Activated T-cell treated with anti-CD3 and anti-CD28 coated beads, Interleukin-2, amount 50 U/mL, for 24 hours (primary cell): ENCODE measurements at regions not wholly inside any gene's neighbourhood (a gene's known extent, or its start where the extent isn't known, plus 50 kb on each side); places are given as distances from the start of the nearest gene placed in this dataset.

ENCODE experiments used
- DNase-seq: peaks from one replicate; pipeline ENCODE4 v3.0.0-alpha.2; 2020
- H3K27ac Mint-ChIP-seq: 2 replicates; pipeline ENCODE4 v1.8.0; 2020; ENCODE audit warnings: mild to moderate bottlenecking, mixed read lengths
- H3K27me3 Mint-ChIP-seq: 2 replicates; pipeline ENCODE4 v1.8.0; 2020; ENCODE audit warnings: mixed read lengths
- H3K36me3 Mint-ChIP-seq: 2 replicates; pipeline ENCODE4 v1.8.0; 2020; ENCODE audit warnings: low read depth, mixed read lengths
- H3K4me1 Mint-ChIP-seq: 2 replicates; pipeline ENCODE4 v1.8.0; 2020; ENCODE audit warnings: low read depth, mixed read lengths
- H3K4me3 Mint-ChIP-seq: 2 replicates; pipeline ENCODE4 v1.8.0; 2020; ENCODE audit warnings: mild to moderate bottlenecking, moderate library complexity, mixed read lengths
- H3K9me3 Mint-ChIP-seq: 2 replicates; pipeline ENCODE4 v1.8.0; 2020; ENCODE audit warnings: mixed read lengths

GRCh38 chr16:79355600-79356358 lies 244.8 kb downstream of the MAF start:
- Mint-ChIP-seq H3K4me3 (no peak overlapping the region), H3K36me3 (no peaks in the 10 kb centered on the region), H3K4me1 (peaks cover 3% of the 10 kb centered on the region), H3K27ac (no peak overlapping the region), H3K27me3 (peaks cover 3% of the 10 kb centered on the region), H3K9me3 (no peaks in the 10 kb centered on the region)
- no peak for DNase-seq

- Mint-ChIP-seq H3K36me3 (no peaks in the 10 kb centered on the region), H3K9me3 (no peaks in the 10 kb centered on the region), H3K27me3 (peaks cover 3% of the 10 kb centered on the region)
Measured at GRCh38 chr16:79351927-79352326, 248.6 kb downstream of the MAF start.

GRCh38 chr16:79349803-79350202 lies 250.7 kb downstream of the MAF start:
- H3K4me3 Mint-ChIP-seq, result no peak overlapping the region

More at GRCh38 chr16:79351927-79352326, 248.6 kb downstream of the MAF start:
- Mint-ChIP-seq H3K4me3 (no peak overlapping the region), H3K4me1 (peaks cover 14% of the 10 kb centered on the region), H3K27ac (no peak overlapping the region)
- no peak for DNase-seq

GRCh38 chr16:79348521-79349306 lies 251.8 kb downstream of the MAF start:
- Mint-ChIP-seq H3K4me3 (no peak overlapping the region), H3K36me3 (no peaks in the 10 kb centered on the region), H3K27ac (no peak overlapping the region), H3K4me1 (peaks cover 14% of the 10 kb centered on the region), H3K9me3 (no peaks in the 10 kb centered on the region), H3K27me3 (peaks cover 3% of the 10 kb centered on the region)
- no peak for DNase-seq

More at GRCh38 chr16:79349803-79350202, 250.7 kb downstream of the MAF start:
- Mint-ChIP-seq H3K27ac (no peak overlapping the region), H3K36me3 (no peaks in the 10 kb centered on the region), H3K9me3 (no peaks in the 10 kb centered on the region), H3K4me1 (peaks cover 14% of the 10 kb centered on the region), H3K27me3 (peaks cover 3% of the 10 kb centered on the region)
- no peak for DNase-seq

- DNase-seq, result no peak
- no peaks in the 10 kb centered on the region for H3K36me3 Mint-ChIP-seq
- no peaks in the 10 kb centered on the region for H3K9me3 Mint-ChIP-seq
- peaks cover 5% of the 10 kb centered on the region for H3K27me3 Mint-ChIP-seq
- no peak overlapping the region for H3K27ac Mint-ChIP-seq
- no peak overlapping the region for H3K4me3 Mint-ChIP-seq
- H3K4me1 Mint-ChIP-seq, result peaks cover 15% of the 10 kb centered on the region
Measured at GRCh38 chr16:79347277-79347676, 253.3 kb downstream of the MAF start.

- no peaks in the 10 kb centered on the region for H3K36me3 Mint-ChIP-seq
- H3K9me3 Mint-ChIP-seq, result no peaks in the 10 kb centered on the region
- no peak overlapping the region for H3K4me3 Mint-ChIP-seq
- no peak for DNase-seq
- peaks cover 2% of the 10 kb centered on the region for H3K4me1 Mint-ChIP-seq
- no peak overlapping the region for H3K27ac Mint-ChIP-seq
- H3K27me3 Mint-ChIP-seq, result peaks cover 5% of the 10 kb centered on the region
Measured at GRCh38 chr16:79339863-79340262, 260.7 kb downstream of the MAF start.

GRCh38 chr16:79337906-79338305 lies 262.6 kb downstream of the MAF start:
- DNase-seq, result no peak
- Mint-ChIP-seq H3K9me3 (no peaks in the 10 kb centered on the region), H3K36me3 (no peaks in the 10 kb centered on the region), H3K27ac (no peak overlapping the region), H3K4me1 (no peaks in the 10 kb centered on the region), H3K4me3 (no peak overlapping the region), H3K27me3 (peaks cover 3% of the 10 kb centered on the region)

- Mint-ChIP-seq H3K27me3 (peaks cover 3% of the 10 kb centered on the region), H3K9me3 (no peaks in the 10 kb centered on the region), H3K4me3 (no peak overlapping the region), H3K4me1 (no peaks in the 10 kb centered on the region), H3K36me3 (no peaks in the 10 kb centered on the region), H3K27ac (no peak overlapping the region)
- no peak for DNase-seq
Measured at GRCh38 chr16:79336437-79337229, 263.9 kb downstream of the MAF start.

- Mint-ChIP-seq H3K4me1 (peaks cover 2% of the 10 kb centered on the region), H3K9me3 (no peaks in the 10 kb centered on the region), H3K27me3 (peaks cover 19% of the 10 kb centered on the region), H3K4me3 (no peak overlapping the region), H3K36me3 (no peaks in the 10 kb centered on the region), H3K27ac (no peak overlapping the region)
- peak; percentile 54 for DNase-seq
Measured at GRCh38 chr16:79334127-79334526, 266.4 kb downstream of the MAF start.

GRCh38 chr16:79331066-79331465 lies 269.5 kb downstream of the MAF start:
- Mint-ChIP-seq H3K36me3 (no peaks in the 10 kb centered on the region), H3K27me3 (peaks cover 40% of the 10 kb centered on the region), H3K27ac (no peak overlapping the region), H3K9me3 (no peaks in the 10 kb centered on the region), H3K4me1 (peaks cover 13% of the 10 kb centered on the region), H3K4me3 (no peak overlapping the region)
- no peak for DNase-seq

- DNase-seq, result no peak
- Mint-ChIP-seq H3K4me1 (peaks cover 22% of the 10 kb centered on the region), H3K9me3 (no peaks in the 10 kb centered on the region)
Measured at GRCh38 chr16:79329967-79330366, 270.6 kb downstream of the MAF start.

GRCh38 chr16:79329166-79329521 lies 271.4 kb downstream of the MAF start:
- Mint-ChIP-seq H3K4me3 (no peak overlapping the region), H3K9me3 (no peaks in the 10 kb centered on the region), H3K27ac (no peak overlapping the region), H3K4me1 (peaks cover 24% of the 10 kb centered on the region), H3K36me3 (no peaks in the 10 kb centered on the region), H3K27me3 (peaks cover 48% of the 10 kb centered on the region)
- DNase-seq, result no peak

More at GRCh38 chr16:79329967-79330366, 270.6 kb downstream of the MAF start:
- no peak overlapping the region for H3K27ac Mint-ChIP-seq
- no peaks in the 10 kb centered on the region for H3K36me3 Mint-ChIP-seq
- no peak overlapping the region for H3K4me3 Mint-ChIP-seq
- H3K27me3 Mint-ChIP-seq, result peaks cover 43% of the 10 kb centered on the region

- Mint-ChIP-seq H3K4me3 (no peak overlapping the region), H3K36me3 (no peaks in the 10 kb centered on the region), H3K9me3 (no peaks in the 10 kb centered on the region), H3K4me1 (peaks cover 24% of the 10 kb centered on the region), H3K27ac (no peak overlapping the region), H3K27me3 (peaks cover 52% of the 10 kb centered on the region)
- DNase-seq, result no peak
Measured at GRCh38 chr16:79328402-79329165, 272.0 kb downstream of the MAF start.

GRCh38 chr16:79327836-79328235 lies 272.7 kb downstream of the MAF start:
- no peaks in the 10 kb centered on the region for H3K9me3 Mint-ChIP-seq
- peaks cover 24% of the 10 kb centered on the region for H3K4me1 Mint-ChIP-seq
- H3K36me3 Mint-ChIP-seq, result no peaks in the 10 kb centered on the region
- no peak overlapping the region for H3K4me3 Mint-ChIP-seq
- peaks cover 58% of the 10 kb centered on the region for H3K27me3 Mint-ChIP-seq
- no peak for DNase-seq
- no peak overlapping the region for H3K27ac Mint-ChIP-seq
